ENCODE measurements at regions not wholly inside any gene's neighbourhood (a gene's known extent, or its start where the extent isn't known, plus 50 kb on each side); places are given as distances from the start of the nearest gene placed in this dataset.

DNA sequence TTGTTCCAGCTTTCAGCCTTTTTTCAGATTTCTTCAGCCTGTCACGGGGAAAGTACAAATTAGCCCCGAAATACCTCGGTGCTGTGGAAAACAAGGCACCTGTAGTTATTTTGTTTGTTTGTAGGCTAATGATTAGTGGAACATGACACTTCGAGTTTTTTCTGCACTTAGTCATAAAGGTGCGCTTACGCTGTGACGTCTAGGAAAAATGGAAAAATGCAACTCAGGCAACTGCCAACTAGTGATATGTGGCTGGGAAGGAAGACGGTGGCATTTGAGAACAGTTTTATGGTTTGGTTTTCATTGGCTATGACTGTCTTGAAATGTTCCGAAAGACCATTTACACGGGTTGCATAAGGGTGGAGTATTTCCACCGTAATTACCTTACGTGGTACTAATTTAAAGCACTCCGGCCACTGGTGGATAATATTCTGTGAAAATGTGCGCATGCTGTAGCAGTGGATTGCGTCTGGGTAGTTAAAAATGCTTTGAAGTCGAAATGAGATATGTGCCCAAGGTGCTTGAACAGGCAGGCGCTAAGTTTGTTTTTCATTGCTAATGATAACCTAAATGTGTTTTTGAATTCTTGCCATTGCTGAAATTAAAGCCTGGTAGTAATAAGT lies 94.5 kb upstream of the CELF2 start:
- no peak for DNase-seq (ENCODE audit: low spot score)
- TF ChIP-seq, protein P1, sequence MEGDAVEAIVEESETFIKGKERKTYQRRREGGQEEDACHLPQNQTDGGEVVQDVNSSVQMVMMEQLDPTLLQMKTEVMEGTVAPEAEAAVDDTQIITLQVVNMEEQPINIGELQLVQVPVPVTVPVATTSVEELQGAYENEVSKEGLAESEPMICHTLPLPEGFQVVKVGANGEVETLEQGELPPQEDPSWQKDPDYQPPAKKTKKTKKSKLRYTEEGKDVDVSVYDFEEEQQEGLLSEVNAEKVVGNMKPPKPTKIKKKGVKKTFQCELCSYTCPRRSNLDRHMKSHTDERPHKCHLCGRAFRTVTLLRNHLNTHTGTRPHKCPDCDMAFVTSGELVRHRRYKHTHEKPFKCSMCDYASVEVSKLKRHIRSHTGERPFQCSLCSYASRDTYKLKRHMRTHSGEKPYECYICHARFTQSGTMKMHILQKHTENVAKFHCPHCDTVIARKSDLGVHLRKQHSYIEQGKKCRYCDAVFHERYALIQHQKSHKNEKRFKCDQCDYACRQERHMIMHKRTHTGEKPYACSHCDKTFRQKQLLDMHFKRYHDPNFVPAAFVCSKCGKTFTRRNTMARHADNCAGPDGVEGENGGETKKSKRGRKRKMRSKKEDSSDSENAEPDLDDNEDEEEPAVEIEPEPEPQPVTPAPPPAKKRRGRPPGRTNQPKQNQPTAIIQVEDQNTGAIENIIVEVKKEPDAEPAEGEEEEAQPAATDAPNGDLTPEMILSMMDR (IDR thresholded peaks at IDR 0.05) = no peak
- no peak for ATAC-seq (ENCODE audit: low FRiP score)

DNA sequence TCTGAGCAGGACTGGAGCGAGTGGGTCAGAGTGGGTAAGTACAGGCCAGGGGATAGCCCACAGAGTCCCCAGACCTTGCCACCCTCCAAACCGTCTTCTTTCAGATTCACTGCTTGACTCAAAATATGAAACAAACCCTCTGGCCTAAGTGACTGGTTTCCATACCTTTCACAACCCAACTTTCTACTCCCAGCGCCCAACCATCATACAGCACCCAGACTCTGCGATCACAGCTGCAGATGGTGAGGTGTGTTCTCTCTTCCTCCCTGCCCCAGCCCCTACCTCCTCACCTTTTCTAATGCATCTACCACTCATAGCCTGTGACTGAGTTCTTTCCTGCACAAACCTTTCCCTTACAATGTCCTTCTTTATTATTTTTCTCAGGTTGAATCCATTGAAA lies 92.0 kb upstream of the CELF2 start:
- TF ChIP-seq, protein P1 (IDR thresholded peaks at IDR 0.05) = no peak
- ATAC-seq (ENCODE audit: low FRiP score) = no peak
- no peak for DNase-seq (ENCODE audit: low spot score)

DNA sequence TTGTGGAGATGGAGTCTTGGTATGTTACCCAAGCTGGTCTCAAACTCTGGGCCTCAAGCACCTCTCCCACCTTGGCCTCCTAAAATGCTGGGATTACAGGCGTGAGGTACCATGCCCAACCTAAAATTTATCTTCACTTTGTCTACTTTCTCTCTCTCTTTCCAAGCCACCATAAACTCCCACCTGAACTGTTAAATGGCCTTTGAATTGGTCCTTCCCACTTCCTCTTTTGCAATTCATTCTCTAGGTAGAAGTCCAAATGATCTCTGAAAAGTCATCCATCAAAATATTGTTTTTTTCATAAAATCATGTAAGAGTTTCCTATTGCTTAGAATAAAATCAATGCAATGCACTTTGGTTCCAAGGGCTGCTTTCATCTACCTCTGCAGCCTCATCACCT lies 90.1 kb upstream of the CELF2 start:
- ATAC-seq (ENCODE audit: low FRiP score) = no peak
- DNase-seq (ENCODE audit: low spot score) = no peak
- TF ChIP-seq, protein P1 (IDR thresholded peaks at IDR 0.05) = no peak

DNA sequence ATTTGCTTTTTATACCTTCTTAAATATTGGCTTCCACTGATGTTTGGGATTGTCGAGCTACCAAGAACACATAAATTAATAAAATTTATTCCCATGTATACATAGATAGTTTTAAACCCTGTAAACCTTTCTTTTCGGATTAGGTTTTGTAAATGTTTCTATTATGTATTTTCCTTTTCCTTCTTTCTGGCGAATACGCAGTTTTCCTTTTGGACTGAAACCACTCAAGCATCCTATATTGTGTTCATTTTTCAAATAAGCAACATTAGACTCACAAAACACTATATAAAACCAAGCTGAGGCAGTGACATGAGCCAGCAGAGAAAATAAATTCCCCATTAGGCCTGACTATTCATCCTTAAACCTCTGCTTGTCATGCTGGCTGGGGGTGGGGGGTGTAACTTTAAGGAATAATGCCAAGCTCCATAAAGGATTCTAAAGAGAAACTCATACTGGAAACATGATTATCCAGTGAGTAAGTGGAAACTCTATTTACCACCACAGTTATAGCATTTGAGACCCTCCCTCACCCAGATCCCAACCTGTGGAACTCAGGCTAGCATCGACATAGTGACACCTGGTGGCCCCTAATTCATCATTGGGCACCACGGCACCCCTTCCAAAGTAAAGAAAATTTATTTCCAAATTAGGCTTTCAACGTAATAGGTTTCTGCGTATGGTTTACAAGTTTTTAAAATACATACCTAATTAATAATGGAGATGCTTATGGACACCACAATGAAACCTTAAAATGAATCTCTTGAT lies 86.5 kb upstream of the CELF2 start:
- DNase-seq (ENCODE audit: low spot score) = no peak
- TF ChIP-seq, protein P1 (IDR thresholded peaks at IDR 0.05) = no peak
- no peak for ATAC-seq (ENCODE audit: low FRiP score)

DNA sequence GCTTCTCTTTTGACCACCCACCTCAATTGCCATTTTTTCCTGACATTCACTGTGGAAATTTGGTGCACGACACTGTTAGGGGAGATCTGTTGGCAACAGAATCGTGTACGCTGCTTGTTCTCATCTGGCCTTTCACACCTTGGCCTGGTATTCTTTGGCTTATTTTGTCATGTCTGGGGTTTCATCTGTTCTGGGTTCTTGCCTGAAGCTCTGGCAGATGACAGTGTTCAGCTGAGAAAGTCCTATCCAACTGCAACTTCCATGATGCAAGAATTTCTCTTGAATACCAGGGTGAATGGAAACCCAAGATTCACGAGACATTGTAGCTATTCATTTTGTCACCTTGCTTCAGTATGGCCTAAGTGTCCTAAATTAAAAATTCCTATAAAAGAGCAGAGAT lies 82.6 kb upstream of the CELF2 start:
- TF ChIP-seq, protein P1 (IDR thresholded peaks at IDR 0.05) = no peak
- DNase-seq (ENCODE audit: low spot score) (no peak), ATAC-seq (ENCODE audit: low FRiP score) (no peak)

DNA sequence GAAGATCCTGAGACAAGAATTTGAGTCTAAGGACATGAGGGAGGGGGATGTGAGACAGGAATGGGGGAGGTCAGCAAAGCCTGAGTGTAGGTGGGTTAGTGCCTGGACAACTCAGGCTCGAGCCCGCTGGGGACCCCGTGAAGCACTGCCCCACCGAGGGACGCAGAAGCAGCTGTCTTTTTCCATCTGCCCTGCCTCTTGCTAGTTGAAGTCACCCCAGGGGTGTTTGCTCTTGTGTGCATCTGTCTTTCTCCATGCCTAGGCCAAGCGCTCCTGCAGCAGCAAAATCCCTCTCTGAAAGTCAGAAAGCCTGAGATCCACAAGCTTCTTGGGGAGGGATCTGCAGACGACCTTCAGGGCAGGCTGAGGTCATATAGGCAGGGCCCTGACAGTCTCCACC lies 79.0 kb upstream of the CELF2 start:
- TF ChIP-seq, protein P1 (IDR thresholded peaks at IDR 0.05) = no peak
- DNase-seq (ENCODE audit: low spot score) = no peak
- ATAC-seq (ENCODE audit: low FRiP score) = no peak
